HCT116 (cell line): ENCODE measurements at regions not wholly inside any gene's neighbourhood (a gene's known extent, or its start where the extent isn't known, plus 50 kb on each side); places are given as distances from the start of the nearest gene placed in this dataset.

Experiments used
- ATAC-seq: fragments of 200-7000 bp; cut with Tn5 transposase; 2 replicates; pipeline ENCODE4 v1.9.1; 2020; ENCODE audit warnings: mild to moderate bottlenecking, moderate library complexity
- BruUV-seq: library from RNA; stranded (reverse); fragments of 400-500 nt; replicated peaks from 2 replicates; lab custom pipeline; 2021; lab: Mats Ljungman, UMichigan
- CTCF ChIA-PET: fragments of 300-600 bp; sonication (Branson Sonifier 250); formaldehyde crosslinking; loops from one replicate; lab custom pipeline; 2021; ENCODE audit warnings: antibody characterized with exemption; lab: Charles Lee
- POLR2A ChIA-PET: fragments of 300-600, 350-600 bp; sonication (Branson Sonifier 250); formaldehyde crosslinking; loops from one replicate; lab custom pipeline; 2021; ENCODE audit warnings: antibody characterized with exemption; lab: Charles Lee
- RAD21 ChIA-PET, 2 experiments: fragments of 300-600 bp; sonication (Branson Sonifier 250); formaldehyde crosslinking; loops; one replicate each; lab custom pipeline; 2023; ENCODE audit warnings: low total read pairs in 2 of 2; ENCODE audit not compliant: uncharacterized antibody in 2 of 2, unreplicated experiment in 2 of 2, low non-redundant PET in 1 of 2; lab: Charles Lee
- DNase-seq: peaks from one replicate; pipeline ENCODE4 v3.0.0-alpha.2; 2010; ENCODE audit warnings: low read depth, low spot score
- H2AFZ ChIP-seq: fragments of 200-600 bp; shearing (Covaris generic), sonication (generic); 2 replicates; pipeline ENCODE4 v1.6.1; 2017; ENCODE audit warnings: low read depth, mixed run types, mixed read lengths, antibody characterized with exemption, low read length; ENCODE audit not compliant: poor library complexity, severe bottlenecking
- H3K27ac ChIP-seq: 2 replicates; pipeline ENCODE4 v1.5.1; 2012; ENCODE audit warnings: low read depth, low read length
- H3K27me3 ChIP-seq: fragments of 200-600 bp; sonication (generic); 2 replicates; pipeline ENCODE4 v1.6.1; 2016; ENCODE audit warnings: mixed run types, low read length, mixed read lengths; ENCODE audit not compliant: insufficient read depth
- H3K36me3 ChIP-seq, 2 experiments: fragments of 200-500 bp in 1 of 2; fragments of 200-600 bp in 1 of 2; sonication (Bioruptor generic) in 1 of 2; sonication (generic) in 1 of 2; 2 replicates each; pipeline versions ENCODE4 v1.5.1 to v1.6.1; 2014 to 2016; ENCODE audit warnings: low read length in 2 of 2, inconsistent platforms in 1 of 2, mixed read lengths in 1 of 2, mixed run types in 1 of 2; ENCODE audit not compliant: insufficient read depth in 2 of 2, control insufficient read depth in 1 of 2
- H3K4me1 ChIP-seq, 2 experiments: fragments of 200-600 bp in 1 of 2; sonication (generic) in 1 of 2; 2 replicates each; pipeline versions ENCODE4 v1.5.1 to v1.6.1; 2012 to 2017; ENCODE audit warnings: low read length in 2 of 2, inconsistent platforms in 1 of 2, mild to moderate bottlenecking in 1 of 2, mixed read lengths in 1 of 2, mixed run types in 1 of 2, moderate library complexity in 1 of 2; ENCODE audit not compliant: insufficient read depth in 2 of 2, control insufficient read depth in 1 of 2
- H3K4me2 ChIP-seq: fragments of 200-600 bp; sonication (generic); 2 replicates; pipeline ENCODE4 v1.6.1; 2017; ENCODE audit warnings: mixed run types, low read length, mixed read lengths
- H3K4me3 ChIP-seq, 2 experiments: fragments of 200-600 bp in 1 of 2; sonication (generic) in 1 of 2; replicated peaks in 1 of 2; 2 replicates each; pipeline ENCODE4 v1.5.1; 2011 to 2016; ENCODE audit warnings: low read length in 2 of 2, control low read depth in 1 of 2, low read depth in 1 of 2, mild to moderate bottlenecking in 1 of 2, mixed read lengths in 1 of 2, mixed run types in 1 of 2
- H3K79me2 ChIP-seq: fragments of 200-600 bp; sonication (generic); 2 replicates; pipeline ENCODE4 v1.6.1; 2017; ENCODE audit warnings: mild to moderate bottlenecking, mixed run types, low read length, moderate library complexity, mixed read lengths; ENCODE audit not compliant: insufficient read depth
- H3K9ac ChIP-seq: fragments of 200-600 bp; sonication (generic); 2 replicates; pipeline ENCODE4 v1.6.1; 2016; ENCODE audit warnings: low read length, mixed read lengths
- H3K9me2 ChIP-seq: fragments of 200-600 bp; sonication (generic), shearing (Covaris generic); 2 replicates; pipeline ENCODE4 v1.6.1; 2017; ENCODE audit warnings: mixed run types, mild to moderate bottlenecking, moderate library complexity; ENCODE audit not compliant: insufficient read depth
- H3K9me3 ChIP-seq, 2 experiments: fragments of 200-500 bp in 1 of 2; fragments of 200-600 bp in 1 of 2; sonication (Bioruptor generic) in 1 of 2; sonication (generic) in 1 of 2; 2 replicates each; pipeline ENCODE4 v1.6.1; 2014 to 2017; ENCODE audit warnings: low read length in 2 of 2, mixed read lengths in 2 of 2, inconsistent platforms in 1 of 2, low read depth in 1 of 2, mild to moderate bottlenecking in 1 of 2, mixed run types in 1 of 2, moderate library complexity in 1 of 2; ENCODE audit not compliant: control insufficient read depth in 1 of 2, insufficient read depth in 1 of 2
- H4K20me1 ChIP-seq: fragments of 200-600 bp; sonication (generic), shearing (Covaris generic); 2 replicates; pipeline ENCODE4 v1.6.1; 2017; ENCODE audit warnings: mixed run types, mild to moderate bottlenecking, moderate library complexity; ENCODE audit not compliant: insufficient read depth
- ATF3 ChIP-seq: IDR thresholded peaks from 2 replicates; pipeline ENCODE4 v1.6.1; 2012
- CEBPB ChIP-seq: IDR thresholded peaks from 2 replicates; pipeline ENCODE4 v1.6.1; 2012; ENCODE audit warnings: low read depth
- EGR1 ChIP-seq: IDR thresholded peaks from 2 replicates; pipeline ENCODE4 v1.6.1; 2012; ENCODE audit warnings: low read depth
- ELF1 ChIP-seq: IDR thresholded peaks from 2 replicates; pipeline ENCODE4 v1.6.1; 2012; ENCODE audit warnings: low read depth, borderline replicate concordance
- POLR2A ChIP-seq: IDR thresholded peaks from 2 replicates; pipeline ENCODE4 v1.7.0; 2011; ENCODE audit warnings: borderline replicate concordance; ENCODE audit not compliant: insufficient read depth, insufficient read length; ENCODE audit errors: extremely low read depth
- RAD21 ChIP-seq: IDR thresholded peaks from 2 replicates; pipeline ENCODE4 v1.6.1; 2012; ENCODE audit warnings: low read depth, mild to moderate bottlenecking
- REST ChIP-seq: IDR thresholded peaks from 2 replicates; pipeline ENCODE4 v1.6.1; 2012; ENCODE audit warnings: low read depth
- SIN3A ChIP-seq: IDR thresholded peaks from 2 replicates; pipeline ENCODE4 v1.6.1; 2012; ENCODE audit warnings: low read depth
- SP1 ChIP-seq: IDR thresholded peaks from 2 replicates; pipeline ENCODE4 v1.6.1; 2012; ENCODE audit warnings: low read depth
- TCF7L2 ChIP-seq: IDR thresholded peaks from 2 replicates; pipeline ENCODE4 v1.7.0; 2011; ENCODE audit warnings: borderline replicate concordance, inconsistent platforms; ENCODE audit not compliant: insufficient read depth, insufficient read length; ENCODE audit errors: extremely low read depth
- ZBTB33 ChIP-seq: IDR thresholded peaks from 2 replicates; pipeline ENCODE4 v1.6.1; 2011; ENCODE audit warnings: mild to moderate bottlenecking, low read length, moderate library complexity; ENCODE audit not compliant: insufficient replicate concordance; ENCODE audit errors: extremely low read depth
- ZNF274 ChIP-seq: fragments of 200-500 bp; sonication (Bioruptor generic); IDR thresholded peaks from 2 replicates; pipeline ENCODE4 v1.6.1; 2014; ENCODE audit warnings: mild to moderate bottlenecking, low read depth, low read length, inconsistent platforms
- intact Hi-C: fragments of 100-400 bp; cut with micrococcal nuclease; formaldehyde crosslinking; loops from 2 replicates; pipeline ENCODE4 v1.10.0; 2022

GRCh38 chr3:110925798-110926197, 145.8 kb upstream of the NECTIN3 start:
- Histone ChIP-seq H3K4me1 (no peaks in the 10 kb centered on the region), H3K36me3 (no peaks in the 10 kb centered on the region), H4K20me1 (no peaks in the 10 kb centered on the region), H3K79me2 (no peaks in the 10 kb centered on the region), H3K9me3 (no peaks in the 10 kb centered on the region), H3K9ac (no peak overlapping the region), H3K9me2 (no peaks in the 10 kb centered on the region), H2AFZ (no peak overlapping the region), H3K27ac (no peak overlapping the region), H3K4me3 (no peak overlapping the region), H3K4me2 (no peak overlapping the region), H3K27me3 (no peaks in the 10 kb centered on the region)
- ChIA-PET CTCF (no interaction called here), RAD21 (no interaction called here), POLR2A (no interaction called here)
- DNase-seq (no peak), ATAC-seq (no peak)
- no peak for TF ChIP-seq REST
- no peak for TF ChIP-seq SIN3A
- TF ChIP-seq ZNF274 = no peak
- no peak for TF ChIP-seq ZBTB33
- TF ChIP-seq ELF1 = no peak
- TF ChIP-seq RAD21 = no peak
- no peak for TF ChIP-seq CEBPB
- TF ChIP-seq ATF3 = no peak
- TF ChIP-seq EGR1 = no peak
- no peak for TF ChIP-seq SP1
- no peak for TF ChIP-seq POLR2A
- TF ChIP-seq TCF7L2 = no peak
- intact Hi-C loops = no loop called here
- BruUV-seq = no TSS peak
